ENCODE measurements at regions not wholly inside any gene's neighbourhood (a gene's known extent, or its start where the extent isn't known, plus 50 kb on each side); places are given as distances from the start of the nearest gene placed in this dataset.

GRCh38 chr6:14951704-14952103 is 294.2 kb upstream of the JARID2 start:
- no peaks in the 10 kb centered on the region for H3K79me2 ChIP-seq (replicated peaks; ENCODE audit: insufficient read depth, low read length)
- H3K9me3 ChIP-seq (ENCODE audit: low read length): no peaks in the 10 kb centered on the region
- H3K9me2 ChIP-seq (ENCODE audit: insufficient read depth, low read length): no peaks in the 10 kb centered on the region
- H2AFZ ChIP-seq (ENCODE audit: low read depth, low read length): no peak overlapping the region
- H3K36me3 ChIP-seq (ENCODE audit: insufficient read depth, low read length): no peaks in the 10 kb centered on the region
- H4K20me1 ChIP-seq (ENCODE audit: insufficient read depth): no peaks in the 10 kb centered on the region
- H3K9ac ChIP-seq (ENCODE audit: low read length): no peak overlapping the region
- H3K27me3 ChIP-seq (ENCODE audit: insufficient read depth, low read depth, low read length): no peaks in the 10 kb centered on the region
- TF ChIP-seq, protein P1, sequence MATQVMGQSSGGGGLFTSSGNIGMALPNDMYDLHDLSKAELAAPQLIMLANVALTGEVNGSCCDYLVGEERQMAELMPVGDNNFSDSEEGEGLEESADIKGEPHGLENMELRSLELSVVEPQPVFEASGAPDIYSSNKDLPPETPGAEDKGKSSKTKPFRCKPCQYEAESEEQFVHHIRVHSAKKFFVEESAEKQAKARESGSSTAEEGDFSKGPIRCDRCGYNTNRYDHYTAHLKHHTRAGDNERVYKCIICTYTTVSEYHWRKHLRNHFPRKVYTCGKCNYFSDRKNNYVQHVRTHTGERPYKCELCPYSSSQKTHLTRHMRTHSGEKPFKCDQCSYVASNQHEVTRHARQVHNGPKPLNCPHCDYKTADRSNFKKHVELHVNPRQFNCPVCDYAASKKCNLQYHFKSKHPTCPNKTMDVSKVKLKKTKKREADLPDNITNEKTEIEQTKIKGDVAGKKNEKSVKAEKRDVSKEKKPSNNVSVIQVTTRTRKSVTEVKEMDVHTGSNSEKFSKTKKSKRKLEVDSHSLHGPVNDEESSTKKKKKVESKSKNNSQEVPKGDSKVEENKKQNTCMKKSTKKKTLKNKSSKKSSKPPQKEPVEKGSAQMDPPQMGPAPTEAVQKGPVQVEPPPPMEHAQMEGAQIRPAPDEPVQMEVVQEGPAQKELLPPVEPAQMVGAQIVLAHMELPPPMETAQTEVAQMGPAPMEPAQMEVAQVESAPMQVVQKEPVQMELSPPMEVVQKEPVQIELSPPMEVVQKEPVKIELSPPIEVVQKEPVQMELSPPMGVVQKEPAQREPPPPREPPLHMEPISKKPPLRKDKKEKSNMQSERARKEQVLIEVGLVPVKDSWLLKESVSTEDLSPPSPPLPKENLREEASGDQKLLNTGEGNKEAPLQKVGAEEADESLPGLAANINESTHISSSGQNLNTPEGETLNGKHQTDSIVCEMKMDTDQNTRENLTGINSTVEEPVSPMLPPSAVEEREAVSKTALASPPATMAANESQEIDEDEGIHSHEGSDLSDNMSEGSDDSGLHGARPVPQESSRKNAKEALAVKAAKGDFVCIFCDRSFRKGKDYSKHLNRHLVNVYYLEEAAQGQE (IDR thresholded peaks at IDR 0.05; ENCODE audit: borderline replicate concordance): no peak
- TF ChIP-seq SMC3 (conservative IDR thresholded peaks at IDR 0.05; ENCODE audit: poor library complexity): no peak
- TF ChIP-seq RAD21 (conservative IDR thresholded peaks at IDR 0.05): no peak
- TF ChIP-seq TAF1 (IDR thresholded peaks at IDR 0.05; ENCODE audit: low read depth): no peak
- no peak for TF ChIP-seq EZH2 (IDR thresholded peaks at IDR 0.05; ENCODE audit: borderline replicate concordance, insufficient read depth, low read length, poor library complexity, severe bottlenecking)
- TF ChIP-seq MXI1 (conservative IDR thresholded peaks at IDR 0.05; ENCODE audit: poor library complexity, severe bottlenecking): no peak
- TF ChIP-seq POLR2AphosphoS5 (IDR thresholded peaks at IDR 0.05): no peak
- no peak for TF ChIP-seq CTCF (IDR thresholded peaks at IDR 0.05; ENCODE audit: poor library complexity, severe bottlenecking)
- TF ChIP-seq EP300 (conservative IDR thresholded peaks at IDR 0.05; ENCODE audit: poor library complexity, severe bottlenecking): no peak
- no peak overlapping the region for H3K27ac ChIP-seq (ENCODE audit: low read length)
- H3K4me3 ChIP-seq (ENCODE audit: low read length): no peak overlapping the region
- H3F3A ChIP-seq (ENCODE audit: insufficient read depth, low read length, poor library complexity, severe bottlenecking): no peaks in the 10 kb centered on the region
- H3K4me2 ChIP-seq (ENCODE audit: low read length): no peak overlapping the region

DNA sequence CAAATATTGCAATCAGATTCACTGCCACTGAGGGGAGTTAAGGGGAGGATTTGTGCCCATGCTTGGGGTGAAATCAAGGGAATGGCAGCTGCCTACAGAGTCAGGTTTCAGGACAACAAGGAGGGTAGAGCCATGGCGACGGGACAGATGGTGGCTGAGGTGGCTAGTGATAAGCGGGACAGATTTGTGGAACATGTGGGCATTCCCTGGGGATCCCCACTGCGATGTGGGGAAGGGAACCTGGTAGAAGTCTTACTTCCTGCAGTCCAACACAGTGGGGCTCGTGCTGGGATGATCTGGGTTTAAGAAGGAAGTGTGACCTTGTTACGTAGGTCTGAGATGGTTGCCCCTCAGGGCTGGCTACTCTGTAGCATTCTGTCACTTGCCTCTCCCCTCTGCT is 292.0 kb upstream of the JARID2 start:
- H3K27ac ChIP-seq (ENCODE audit: low read length): no peak overlapping the region
- H3K9me3 ChIP-seq (ENCODE audit: low read length): no peaks in the 10 kb centered on the region
- H2AFZ ChIP-seq (ENCODE audit: low read depth, low read length): no peak overlapping the region
- no peaks in the 10 kb centered on the region for H4K20me1 ChIP-seq (ENCODE audit: insufficient read depth)
- no peaks in the 10 kb centered on the region for H3K9me2 ChIP-seq (ENCODE audit: insufficient read depth, low read length)
- H3K79me2 ChIP-seq (replicated peaks; ENCODE audit: insufficient read depth, low read length): no peaks in the 10 kb centered on the region
- no peaks in the 10 kb centered on the region for H3K27me3 ChIP-seq (ENCODE audit: insufficient read depth, low read depth, low read length)
- H3K36me3 ChIP-seq (ENCODE audit: insufficient read depth, low read length): no peaks in the 10 kb centered on the region
- TF ChIP-seq TAF1 (IDR thresholded peaks at IDR 0.05; ENCODE audit: low read depth): no peak
- no peak overlapping the region for H3K4me3 ChIP-seq (ENCODE audit: low read length)
- no peaks in the 10 kb centered on the region for H3F3A ChIP-seq (ENCODE audit: insufficient read depth, low read length, poor library complexity, severe bottlenecking)
- no peak overlapping the region for H3K9ac ChIP-seq (ENCODE audit: low read length)
- no peak overlapping the region for H3K4me2 ChIP-seq (ENCODE audit: low read length)
